ENCODE measurements at regions not wholly inside any gene's neighbourhood (a gene's known extent, or its start where the extent isn't known, plus 50 kb on each side); places are given as distances from the start of the nearest gene placed in this dataset.

GRCh38 chr20:22916021-22916842, 118.9 kb upstream of the SSTR4 start:
- H3K9ac ChIP-seq (ENCODE audit: low read length): no peak overlapping the region
- no peaks in the 10 kb centered on the region for H4K20me1 ChIP-seq (ENCODE audit: insufficient read depth)
- no peak overlapping the region for H3K4me3 ChIP-seq (ENCODE audit: low read length)
- no peaks in the 10 kb centered on the region for H3K36me3 ChIP-seq (ENCODE audit: insufficient read depth, low read length)
- no peak overlapping the region for H3K27ac ChIP-seq (ENCODE audit: low read length)
- TF ChIP-seq, protein P1, sequence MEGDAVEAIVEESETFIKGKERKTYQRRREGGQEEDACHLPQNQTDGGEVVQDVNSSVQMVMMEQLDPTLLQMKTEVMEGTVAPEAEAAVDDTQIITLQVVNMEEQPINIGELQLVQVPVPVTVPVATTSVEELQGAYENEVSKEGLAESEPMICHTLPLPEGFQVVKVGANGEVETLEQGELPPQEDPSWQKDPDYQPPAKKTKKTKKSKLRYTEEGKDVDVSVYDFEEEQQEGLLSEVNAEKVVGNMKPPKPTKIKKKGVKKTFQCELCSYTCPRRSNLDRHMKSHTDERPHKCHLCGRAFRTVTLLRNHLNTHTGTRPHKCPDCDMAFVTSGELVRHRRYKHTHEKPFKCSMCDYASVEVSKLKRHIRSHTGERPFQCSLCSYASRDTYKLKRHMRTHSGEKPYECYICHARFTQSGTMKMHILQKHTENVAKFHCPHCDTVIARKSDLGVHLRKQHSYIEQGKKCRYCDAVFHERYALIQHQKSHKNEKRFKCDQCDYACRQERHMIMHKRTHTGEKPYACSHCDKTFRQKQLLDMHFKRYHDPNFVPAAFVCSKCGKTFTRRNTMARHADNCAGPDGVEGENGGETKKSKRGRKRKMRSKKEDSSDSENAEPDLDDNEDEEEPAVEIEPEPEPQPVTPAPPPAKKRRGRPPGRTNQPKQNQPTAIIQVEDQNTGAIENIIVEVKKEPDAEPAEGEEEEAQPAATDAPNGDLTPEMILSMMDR (IDR thresholded peaks at IDR 0.05; ENCODE audit: poor library complexity, severe bottlenecking): no peak
- TF ChIP-seq RAD21 (conservative IDR thresholded peaks at IDR 0.05) (no peak), TAF1 (IDR thresholded peaks at IDR 0.05; ENCODE audit: low read depth) (no peak), EZH2 (IDR thresholded peaks at IDR 0.05; ENCODE audit: borderline replicate concordance, insufficient read depth, low read length, poor library complexity, severe bottlenecking) (no peak), SMC3 (conservative IDR thresholded peaks at IDR 0.05; ENCODE audit: poor library complexity) (no peak), EP300 (conservative IDR thresholded peaks at IDR 0.05; ENCODE audit: poor library complexity, severe bottlenecking) (no peak)
- TF ChIP-seq, protein P2, sequence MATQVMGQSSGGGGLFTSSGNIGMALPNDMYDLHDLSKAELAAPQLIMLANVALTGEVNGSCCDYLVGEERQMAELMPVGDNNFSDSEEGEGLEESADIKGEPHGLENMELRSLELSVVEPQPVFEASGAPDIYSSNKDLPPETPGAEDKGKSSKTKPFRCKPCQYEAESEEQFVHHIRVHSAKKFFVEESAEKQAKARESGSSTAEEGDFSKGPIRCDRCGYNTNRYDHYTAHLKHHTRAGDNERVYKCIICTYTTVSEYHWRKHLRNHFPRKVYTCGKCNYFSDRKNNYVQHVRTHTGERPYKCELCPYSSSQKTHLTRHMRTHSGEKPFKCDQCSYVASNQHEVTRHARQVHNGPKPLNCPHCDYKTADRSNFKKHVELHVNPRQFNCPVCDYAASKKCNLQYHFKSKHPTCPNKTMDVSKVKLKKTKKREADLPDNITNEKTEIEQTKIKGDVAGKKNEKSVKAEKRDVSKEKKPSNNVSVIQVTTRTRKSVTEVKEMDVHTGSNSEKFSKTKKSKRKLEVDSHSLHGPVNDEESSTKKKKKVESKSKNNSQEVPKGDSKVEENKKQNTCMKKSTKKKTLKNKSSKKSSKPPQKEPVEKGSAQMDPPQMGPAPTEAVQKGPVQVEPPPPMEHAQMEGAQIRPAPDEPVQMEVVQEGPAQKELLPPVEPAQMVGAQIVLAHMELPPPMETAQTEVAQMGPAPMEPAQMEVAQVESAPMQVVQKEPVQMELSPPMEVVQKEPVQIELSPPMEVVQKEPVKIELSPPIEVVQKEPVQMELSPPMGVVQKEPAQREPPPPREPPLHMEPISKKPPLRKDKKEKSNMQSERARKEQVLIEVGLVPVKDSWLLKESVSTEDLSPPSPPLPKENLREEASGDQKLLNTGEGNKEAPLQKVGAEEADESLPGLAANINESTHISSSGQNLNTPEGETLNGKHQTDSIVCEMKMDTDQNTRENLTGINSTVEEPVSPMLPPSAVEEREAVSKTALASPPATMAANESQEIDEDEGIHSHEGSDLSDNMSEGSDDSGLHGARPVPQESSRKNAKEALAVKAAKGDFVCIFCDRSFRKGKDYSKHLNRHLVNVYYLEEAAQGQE (IDR thresholded peaks at IDR 0.05; ENCODE audit: borderline replicate concordance): no peak
- no peak overlapping the region for H3K4me2 ChIP-seq (ENCODE audit: low read length)
- no peaks in the 10 kb centered on the region for H3K79me2 ChIP-seq (replicated peaks; ENCODE audit: insufficient read depth, low read length)
- no peaks in the 10 kb centered on the region for H3K27me3 ChIP-seq (ENCODE audit: insufficient read depth, low read depth, low read length)
- H2AFZ ChIP-seq (ENCODE audit: low read depth, low read length): no peak overlapping the region
- no peaks in the 10 kb centered on the region for H3F3A ChIP-seq (ENCODE audit: insufficient read depth, low read length, poor library complexity, severe bottlenecking)
- no peaks in the 10 kb centered on the region for H3K9me2 ChIP-seq (ENCODE audit: insufficient read depth, low read length)
- no peaks in the 10 kb centered on the region for H3K9me3 ChIP-seq (ENCODE audit: low read length)

- no peaks in the 10 kb centered on the region for H3K36me3 ChIP-seq (ENCODE audit: insufficient read depth, low read length)
- no peak overlapping the region for H3K9ac ChIP-seq (ENCODE audit: low read length)
- no peak overlapping the region for H3K4me2 ChIP-seq (ENCODE audit: low read length)
- H3K4me3 ChIP-seq (ENCODE audit: low read length): no peak overlapping the region
- no peak for TF ChIP-seq TAF1 (IDR thresholded peaks at IDR 0.05; ENCODE audit: low read depth)
- no peak for TF ChIP-seq SMC3 (conservative IDR thresholded peaks at IDR 0.05; ENCODE audit: poor library complexity)
- TF ChIP-seq RAD21 (conservative IDR thresholded peaks at IDR 0.05): no peak
- TF ChIP-seq POLR2AphosphoS5 (IDR thresholded peaks at IDR 0.05): no peak
- TF ChIP-seq EP300 (conservative IDR thresholded peaks at IDR 0.05; ENCODE audit: poor library complexity, severe bottlenecking): no peak
- no peak for TF ChIP-seq EZH2 (IDR thresholded peaks at IDR 0.05; ENCODE audit: borderline replicate concordance, insufficient read depth, low read length, poor library complexity, severe bottlenecking)
- TF ChIP-seq MXI1 (conservative IDR thresholded peaks at IDR 0.05; ENCODE audit: poor library complexity, severe bottlenecking): no peak
- TF ChIP-seq, protein P1 (IDR thresholded peaks at IDR 0.05; ENCODE audit: poor library complexity, severe bottlenecking): no peak
- TF ChIP-seq, protein P2 (IDR thresholded peaks at IDR 0.05; ENCODE audit: borderline replicate concordance): no peak
- no peak overlapping the region for H3K27ac ChIP-seq (ENCODE audit: low read length)
- H3K79me2 ChIP-seq (replicated peaks; ENCODE audit: insufficient read depth, low read length): no peaks in the 10 kb centered on the region
- H3K9me2 ChIP-seq (ENCODE audit: insufficient read depth, low read length): no peaks in the 10 kb centered on the region
- H4K20me1 ChIP-seq (ENCODE audit: insufficient read depth): no peaks in the 10 kb centered on the region
- H3K27me3 ChIP-seq (ENCODE audit: insufficient read depth, low read depth, low read length): no peaks in the 10 kb centered on the region
- H3F3A ChIP-seq (ENCODE audit: insufficient read depth, low read length, poor library complexity, severe bottlenecking): no peaks in the 10 kb centered on the region
- H2AFZ ChIP-seq (ENCODE audit: low read depth, low read length): no peak overlapping the region
- no peaks in the 10 kb centered on the region for H3K9me3 ChIP-seq (ENCODE audit: low read length)
Observed at GRCh38 chr20:22918286-22918983, 116.7 kb upstream of the SSTR4 start.

All from neural cell (in vitro differentiated cells).